ENCODE measurements at regions not wholly inside any gene's neighbourhood (a gene's known extent, or its start where the extent isn't known, plus 50 kb on each side); places are given as distances from the start of the nearest gene placed in this dataset.

- TF ChIP-seq YY1 (IDR thresholded peaks at IDR 0.05; ENCODE audit: low read depth) (no peak), NRF1 (IDR thresholded peaks at IDR 0.05; ENCODE audit: low read depth, low read length) (no peak), CHD2 (IDR thresholded peaks at IDR 0.05; ENCODE audit: low read length, partially characterized antibody) (no peak), SIN3A (IDR thresholded peaks at IDR 0.05; ENCODE audit: borderline replicate concordance, low read depth, low read length) (no peak), CTCF (IDR thresholded peaks at IDR 0.05) (no peak), MAX (IDR thresholded peaks at IDR 0.05; ENCODE audit: low read depth) (no peak), RCOR1 (IDR thresholded peaks at IDR 0.05; ENCODE audit: low read length) (no peak), POLR2AphosphoS5 (IDR thresholded peaks at IDR 0.05; ENCODE audit: low read depth, low read length) (no peak), MXI1 (IDR thresholded peaks at IDR 0.05; ENCODE audit: low read depth, low read length) (no peak), GATA2 (CRISPR knock-in tag; IDR thresholded peaks at IDR 0.05) (no peak), TEAD4 (IDR thresholded peaks at IDR 0.05; ENCODE audit: borderline replicate concordance, insufficient read depth) (no peak), PBX3 (IDR thresholded peaks at IDR 0.05) (no peak), NFIC (IDR thresholded peaks at IDR 0.05; ENCODE audit: borderline replicate concordance) (no peak), ZBTB33 (IDR thresholded peaks at IDR 0.05; ENCODE audit: borderline replicate concordance, low read depth) (no peak)
Measured at GRCh38 chr5:111580956-111581355, 68.6 kb upstream of the STARD4 start.
